Fibroblast of lung (primary cell): ENCODE measurements at regions not wholly inside any gene's neighbourhood (a gene's known extent, or its start where the extent isn't known, plus 50 kb on each side); places are given as distances from the start of the nearest gene placed in this dataset.

Experiments
- DNase-seq, 2 donors: peaks; one replicate each; pipeline versions ENCODE4 v3.0.0 to v3.0.0-alpha.2; 2010; ENCODE audit warnings: low read depth in 2 of 2
- H2AFZ ChIP-seq: 2 replicates; pipeline ENCODE4 v1.5.1; 2012; ENCODE audit warnings: low read length, control low read depth, inconsistent platforms
- H3K27ac ChIP-seq: 2 replicates; pipeline ENCODE4 v1.5.1; 2011; ENCODE audit warnings: low read length, control low read depth; ENCODE audit not compliant: insufficient read depth
- H3K27me3 ChIP-seq: 2 replicates; pipeline ENCODE4 v1.5.1; 2011; ENCODE audit warnings: mild to moderate bottlenecking, low read length; ENCODE audit not compliant: control insufficient read depth, insufficient read depth
- H3K36me3 ChIP-seq: 2 replicates; pipeline ENCODE4 v1.5.1; 2011; ENCODE audit warnings: low read length; ENCODE audit not compliant: control insufficient read depth, insufficient read depth
- H3K4me1 ChIP-seq: 2 replicates; pipeline ENCODE4 v1.5.1; 2011; ENCODE audit warnings: low read length; ENCODE audit not compliant: control insufficient read depth, insufficient read depth; ENCODE audit errors: extremely low read depth
- H3K4me2 ChIP-seq: 2 replicates; pipeline ENCODE4 v1.5.1; 2011; ENCODE audit warnings: low read length, control low read depth; ENCODE audit not compliant: insufficient read depth; ENCODE audit errors: extremely low read depth
- H3K4me3 ChIP-seq, 4 experiments: fragments of 200-600 bp in 1 of 4; sonication (generic) in 1 of 4; replicated peaks in 1 of 4; 2 replicates each; pipeline ENCODE4 v1.5.1; 2011 to 2016; ENCODE audit warnings: low read length in 4 of 4, low read depth in 3 of 4, mild to moderate bottlenecking in 3 of 4, control low read depth in 2 of 4, inconsistent platforms in 1 of 4, mixed read lengths in 1 of 4; ENCODE audit not compliant: insufficient read depth in 1 of 4; ENCODE audit errors: control extremely low read depth in 1 of 4
- H3K79me2 ChIP-seq: 2 replicates; pipeline ENCODE4 v1.5.1; 2012; ENCODE audit warnings: mild to moderate bottlenecking, low read length, inconsistent platforms; ENCODE audit not compliant: control insufficient read depth, insufficient read depth
- H3K9ac ChIP-seq: 2 replicates; pipeline ENCODE4 v1.5.1; 2011; ENCODE audit warnings: mild to moderate bottlenecking, low read length, control low read depth; ENCODE audit not compliant: insufficient read depth
- H3K9me3 ChIP-seq: 2 replicates; pipeline ENCODE4 v1.5.1; 2012; ENCODE audit warnings: low read depth, low read length; ENCODE audit not compliant: control insufficient read depth, insufficient read depth
- H4K20me1 ChIP-seq: 2 replicates; pipeline ENCODE4 v1.5.1; 2011; ENCODE audit warnings: low read length; ENCODE audit not compliant: control insufficient read depth, insufficient read depth; ENCODE audit errors: extremely low read depth
- EZH2 ChIP-seq: IDR thresholded peaks from 2 replicates; pipeline ENCODE4 v1.5.1; 2012; ENCODE audit warnings: low read length, control low read depth, mild to moderate bottlenecking; ENCODE audit errors: missing control alignments
- TF ChIP-seq, protein P1 (sequence below), 2 donors: IDR thresholded peaks in 1 of 2; conservative IDR thresholded peaks in 1 of 2; 1 replicate in 1 of 2; 2 replicates in 1 of 2; pipeline ENCODE4 v1.5.1; 2011 to 2012; ENCODE audit warnings: low read length in 2 of 2, control low read depth in 1 of 2, inconsistent platforms in 1 of 2, low read depth in 1 of 2, mild to moderate bottlenecking in 1 of 2

DNA sequence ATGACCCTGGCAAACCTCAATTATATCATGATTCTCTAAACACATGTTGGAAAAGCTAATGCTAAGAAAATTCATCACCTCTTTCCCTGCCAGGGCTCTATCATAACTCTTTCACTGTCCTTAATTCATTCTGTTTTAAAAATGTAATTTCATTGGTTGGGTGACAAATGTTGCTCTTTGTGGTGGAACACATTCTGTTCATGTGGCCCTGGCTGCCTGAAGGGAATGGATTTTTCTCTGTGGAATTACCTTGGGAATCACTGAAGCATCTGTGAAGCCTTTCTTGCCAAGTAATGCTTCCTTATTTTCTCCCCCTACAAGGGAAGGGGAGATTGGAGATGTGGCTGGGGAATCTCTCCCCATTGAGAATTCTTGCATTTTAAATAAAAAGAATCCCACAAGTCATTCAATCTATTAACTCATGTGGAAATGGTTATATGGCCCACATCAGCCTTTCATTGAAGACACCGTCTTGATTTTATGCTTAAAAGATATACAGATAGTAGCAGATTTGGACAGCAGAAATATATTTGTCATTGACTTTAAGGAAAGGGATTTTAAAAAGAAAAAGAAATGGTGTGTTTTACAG is 201.8 kb upstream of the NMUR2 start:
- H3K79me2 ChIP-seq, result no peaks in the 10 kb centered on the region
- no peak overlapping the region for H2AFZ ChIP-seq
- TF ChIP-seq, protein P1, sequence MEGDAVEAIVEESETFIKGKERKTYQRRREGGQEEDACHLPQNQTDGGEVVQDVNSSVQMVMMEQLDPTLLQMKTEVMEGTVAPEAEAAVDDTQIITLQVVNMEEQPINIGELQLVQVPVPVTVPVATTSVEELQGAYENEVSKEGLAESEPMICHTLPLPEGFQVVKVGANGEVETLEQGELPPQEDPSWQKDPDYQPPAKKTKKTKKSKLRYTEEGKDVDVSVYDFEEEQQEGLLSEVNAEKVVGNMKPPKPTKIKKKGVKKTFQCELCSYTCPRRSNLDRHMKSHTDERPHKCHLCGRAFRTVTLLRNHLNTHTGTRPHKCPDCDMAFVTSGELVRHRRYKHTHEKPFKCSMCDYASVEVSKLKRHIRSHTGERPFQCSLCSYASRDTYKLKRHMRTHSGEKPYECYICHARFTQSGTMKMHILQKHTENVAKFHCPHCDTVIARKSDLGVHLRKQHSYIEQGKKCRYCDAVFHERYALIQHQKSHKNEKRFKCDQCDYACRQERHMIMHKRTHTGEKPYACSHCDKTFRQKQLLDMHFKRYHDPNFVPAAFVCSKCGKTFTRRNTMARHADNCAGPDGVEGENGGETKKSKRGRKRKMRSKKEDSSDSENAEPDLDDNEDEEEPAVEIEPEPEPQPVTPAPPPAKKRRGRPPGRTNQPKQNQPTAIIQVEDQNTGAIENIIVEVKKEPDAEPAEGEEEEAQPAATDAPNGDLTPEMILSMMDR (conservative IDR thresholded peaks at IDR 0.05 in 1 of 2, IDR thresholded peaks at IDR 0.05 in 1 of 2; ENCODE audit: low read depth in 1 of 2, low read length in 2 of 2), result no peak
- TF ChIP-seq EZH2, result no peak
- no peak overlapping the region for H3K27ac ChIP-seq
- no peak overlapping the region for H3K4me2 ChIP-seq
- no peaks in the 10 kb centered on the region for H3K4me1 ChIP-seq
- H3K27me3 ChIP-seq, result no peaks in the 10 kb centered on the region
- no peaks in the 10 kb centered on the region for H3K9me3 ChIP-seq
- H4K20me1 ChIP-seq, result no peaks in the 10 kb centered on the region
- no peak overlapping the region for H3K9ac ChIP-seq
- H3K4me3 ChIP-seq, result no peak overlapping the region
- no peak for DNase-seq
- no peaks in the 10 kb centered on the region for H3K36me3 ChIP-seq

DNA sequence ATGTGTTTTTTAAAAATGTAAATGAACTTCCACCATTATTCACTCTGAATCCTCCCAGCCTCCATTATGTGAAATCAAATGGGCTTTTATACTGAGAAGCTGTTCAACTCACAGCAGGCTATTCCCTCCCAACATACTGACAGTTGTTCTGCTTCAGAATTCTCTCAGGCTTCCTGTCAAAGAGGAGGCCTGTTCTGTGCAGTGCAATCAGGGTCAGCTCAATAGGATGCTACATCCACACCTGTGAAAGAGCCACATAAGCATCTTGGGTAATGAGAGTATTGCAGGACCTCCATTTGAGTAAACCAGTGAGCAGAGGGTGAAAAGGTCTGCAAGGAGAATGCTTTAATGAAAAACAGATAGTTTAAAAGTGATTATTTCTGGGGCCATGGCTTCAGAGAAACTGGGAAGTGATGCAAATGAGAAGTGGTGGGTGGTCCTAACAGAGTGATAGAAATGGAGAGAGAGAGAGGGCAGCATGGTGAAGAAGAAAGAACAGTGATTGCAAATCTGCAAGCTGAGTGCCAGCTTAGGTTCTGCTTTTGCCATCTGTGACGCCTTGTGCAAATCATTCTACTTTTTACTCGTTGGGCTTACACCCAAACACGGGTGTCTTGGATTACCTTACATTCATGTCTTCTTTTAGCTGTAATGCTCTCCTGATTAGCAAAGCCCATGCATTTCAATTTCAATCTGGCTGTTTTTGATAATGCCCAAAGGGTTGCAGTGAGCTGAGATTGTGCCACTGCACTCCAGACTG is 202.5 kb upstream of the NMUR2 start:
- Histone ChIP-seq H3K27ac (no peak overlapping the region), H3K4me3 (no peak overlapping the region), H2AFZ (no peak overlapping the region), H3K9me3 (no peaks in the 10 kb centered on the region), H3K4me1 (no peaks in the 10 kb centered on the region), H3K79me2 (no peaks in the 10 kb centered on the region), H3K4me2 (no peak overlapping the region), H3K27me3 (no peaks in the 10 kb centered on the region), H3K9ac (no peak overlapping the region), H4K20me1 (no peaks in the 10 kb centered on the region), H3K36me3 (no peaks in the 10 kb centered on the region)
- TF ChIP-seq, protein P1 (conservative IDR thresholded peaks at IDR 0.05 in 1 of 2, IDR thresholded peaks at IDR 0.05 in 1 of 2; ENCODE audit: low read depth in 1 of 2, low read length in 2 of 2), result no peak
- DNase-seq, result no peak

DNA sequence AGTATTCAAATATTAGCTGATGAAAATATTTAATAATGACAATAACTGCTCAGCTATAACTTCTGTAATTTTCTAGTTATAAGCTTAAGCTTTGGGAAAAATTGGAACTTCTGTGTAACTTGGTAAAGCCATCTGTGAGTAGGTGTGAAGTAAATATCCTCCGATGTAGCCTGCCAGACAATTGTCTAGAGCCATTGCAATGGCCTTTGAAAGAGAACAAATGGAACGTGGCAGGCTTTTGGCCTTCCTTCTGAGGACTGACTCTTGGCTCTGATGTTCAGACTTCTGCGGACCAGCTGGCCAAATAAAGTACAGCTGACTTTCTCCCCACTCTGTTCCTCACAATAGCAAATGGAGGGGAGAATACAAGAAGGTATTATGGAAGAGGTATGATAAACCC is 203.4 kb upstream of the NMUR2 start:
- Histone ChIP-seq H3K4me1 (no peaks in the 10 kb centered on the region), H3K27ac (no peak overlapping the region), H4K20me1 (no peaks in the 10 kb centered on the region), H3K9ac (no peak overlapping the region), H3K27me3 (no peaks in the 10 kb centered on the region), H3K36me3 (no peaks in the 10 kb centered on the region), H3K4me3 (no peak overlapping the region), H2AFZ (no peak overlapping the region), H3K4me2 (no peak overlapping the region), H3K79me2 (no peaks in the 10 kb centered on the region), H3K9me3 (no peaks in the 10 kb centered on the region)
- TF ChIP-seq, protein P1 (conservative IDR thresholded peaks at IDR 0.05 in 1 of 2, IDR thresholded peaks at IDR 0.05 in 1 of 2; ENCODE audit: low read depth in 1 of 2, low read length in 2 of 2), result no peak
- TF ChIP-seq EZH2, result no peak
- DNase-seq, result no peak
